ENCODE measurements at regions not wholly inside any gene's neighbourhood (a gene's known extent, or its start where the extent isn't known, plus 50 kb on each side); places are given as distances from the start of the nearest gene placed in this dataset.
"Not testable (repeated sequence)": the region's sequence is repeated elsewhere in the genome, so short reads cannot be mapped to it uniquely, and the experiment has no call there.

DNA sequence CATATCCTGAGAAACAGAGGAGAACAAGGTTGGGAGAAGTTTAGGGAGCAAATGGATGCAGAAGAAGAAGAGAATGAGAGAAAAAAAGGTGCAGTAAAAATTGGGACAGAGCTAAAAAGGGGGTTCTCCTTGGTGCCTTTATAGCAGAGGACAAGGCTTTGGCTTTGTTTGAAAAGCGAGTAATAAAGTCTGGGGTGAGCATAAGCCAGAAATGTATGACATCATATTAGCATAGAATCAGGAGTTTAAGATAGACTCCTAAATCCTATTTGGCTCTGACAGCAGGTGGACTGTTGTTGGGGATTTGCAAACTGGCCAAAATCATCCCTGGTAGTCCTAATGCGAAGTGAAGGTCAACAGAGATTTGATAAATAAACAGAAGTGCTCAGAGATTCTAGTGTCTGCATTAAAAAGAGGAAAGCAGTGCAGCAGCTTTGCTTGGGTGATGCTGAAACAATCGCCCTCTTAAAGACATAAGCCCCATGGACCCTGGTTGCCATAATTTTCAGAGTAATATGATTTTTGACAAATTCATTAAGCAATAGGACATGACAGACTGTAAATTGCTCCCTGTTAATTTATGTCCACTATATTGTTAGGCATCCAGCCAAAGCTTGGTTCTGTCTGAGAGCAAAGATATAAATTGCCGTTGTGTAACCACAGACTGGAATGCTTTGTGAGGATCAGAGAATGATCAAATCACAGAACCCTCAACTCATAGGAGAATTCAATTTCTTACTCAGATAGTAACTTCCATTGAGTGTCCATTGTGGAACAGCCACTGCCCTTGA is 385.0 kb upstream of the NFIA start:
- Mint-ChIP-seq H3K27ac (no peak overlapping the region), H3K36me3 (ENCODE audit: low read depth) (no peaks in the 10 kb centered on the region), H3K4me1 (no peaks in the 10 kb centered on the region), H3K4me3 (no peak overlapping the region), H3K27me3 (no peaks in the 10 kb centered on the region)
- no peak for ATAC-seq
- no peak for DNase-seq
- no peaks in the 10 kb centered on the region for H3K9me3 ChIP-seq (ENCODE audit: control insufficient read depth, low read length, poor library complexity, severe bottlenecking)

DNA sequence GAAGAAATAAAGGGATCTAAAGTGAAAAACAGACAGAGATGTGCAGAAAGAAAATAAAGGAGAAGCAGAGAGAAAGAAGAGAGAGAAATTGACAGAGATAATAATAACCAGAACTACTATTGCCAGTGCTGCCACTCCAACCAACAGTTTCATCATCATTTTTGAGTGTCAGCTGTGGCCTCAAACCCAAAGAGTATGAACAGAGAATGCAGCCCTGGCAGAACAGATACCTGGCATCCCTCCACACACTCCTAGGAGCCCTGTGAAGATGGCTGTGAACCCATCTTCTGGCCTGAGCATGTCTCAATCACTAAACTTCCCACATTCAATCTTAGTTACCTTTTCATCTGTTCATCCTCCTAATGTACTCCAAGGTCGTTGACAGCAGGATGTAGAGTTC is 385.8 kb upstream of the NFIA start:
- Mint-ChIP-seq H3K4me3 (no peak overlapping the region), H3K27me3 (no peaks in the 10 kb centered on the region), H3K27ac (no peak overlapping the region), H3K36me3 (ENCODE audit: low read depth) (no peaks in the 10 kb centered on the region), H3K4me1 (no peaks in the 10 kb centered on the region)
- no peaks in the 10 kb centered on the region for H3K9me3 ChIP-seq (ENCODE audit: control insufficient read depth, low read length, poor library complexity, severe bottlenecking)
- DNase-seq (no peak), ATAC-seq (no peak)

DNA sequence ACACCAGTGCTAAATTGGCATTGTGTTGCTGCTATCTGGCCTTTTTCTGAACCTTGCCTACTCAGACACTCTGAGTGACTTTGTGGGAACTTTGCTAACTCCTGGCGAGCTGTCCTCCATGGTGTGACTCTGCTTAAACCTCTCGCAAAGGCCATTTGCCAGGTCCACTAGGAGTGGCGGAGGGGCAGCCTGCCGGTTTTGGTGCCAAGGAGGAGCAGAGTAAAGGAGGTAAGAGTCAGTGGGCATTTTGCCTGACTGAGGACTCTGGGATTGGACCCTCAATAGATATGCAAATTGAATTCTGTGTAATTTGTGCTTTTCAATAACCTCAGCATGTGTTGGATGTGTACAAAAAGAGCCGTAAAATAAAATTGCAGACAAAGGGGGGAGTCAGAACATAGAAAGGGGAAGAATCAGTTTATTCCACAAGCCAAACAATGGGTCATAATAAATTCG is 386.6 kb upstream of the NFIA start:
- H3K9me3 ChIP-seq (ENCODE audit: control insufficient read depth, low read length, poor library complexity, severe bottlenecking), result no peaks in the 10 kb centered on the region
- no peaks in the 10 kb centered on the region for H3K36me3 Mint-ChIP-seq (ENCODE audit: low read depth)
- H3K27ac Mint-ChIP-seq, result no peak overlapping the region
- no peaks in the 10 kb centered on the region for H3K27me3 Mint-ChIP-seq
- H3K4me1 Mint-ChIP-seq, result no peaks in the 10 kb centered on the region
- H3K4me3 Mint-ChIP-seq, result no peak overlapping the region
- DNase-seq (no peak), ATAC-seq (no peak)

DNA sequence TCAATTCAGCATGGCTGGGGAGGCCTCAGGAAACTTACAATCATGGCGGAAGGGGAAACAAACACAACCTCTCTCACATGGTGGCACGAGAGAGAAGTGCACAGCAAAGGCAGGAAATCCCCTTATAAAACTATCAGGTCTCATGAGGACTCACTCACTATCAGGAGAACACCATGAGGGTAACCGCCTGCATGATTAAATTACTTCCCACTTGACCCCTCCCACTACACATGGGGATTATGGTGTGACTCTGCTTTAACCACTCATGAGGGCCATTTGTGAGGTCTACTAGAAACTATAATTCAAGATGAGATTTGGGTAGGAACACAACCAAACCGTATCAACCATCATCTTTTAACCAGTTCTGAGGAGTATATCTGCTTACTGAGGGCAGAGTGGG is 387.4 kb upstream of the NFIA start:
- Mint-ChIP-seq H3K27me3 (no peaks in the 10 kb centered on the region), H3K27ac (no peak overlapping the region), H3K4me3 (no peak overlapping the region), H3K36me3 (ENCODE audit: low read depth) (no peaks in the 10 kb centered on the region), H3K4me1 (no peaks in the 10 kb centered on the region)
- no peak for DNase-seq
- no peak for ATAC-seq
- H3K9me3 ChIP-seq (ENCODE audit: control insufficient read depth, low read length, poor library complexity, severe bottlenecking), result no peaks in the 10 kb centered on the region

DNA sequence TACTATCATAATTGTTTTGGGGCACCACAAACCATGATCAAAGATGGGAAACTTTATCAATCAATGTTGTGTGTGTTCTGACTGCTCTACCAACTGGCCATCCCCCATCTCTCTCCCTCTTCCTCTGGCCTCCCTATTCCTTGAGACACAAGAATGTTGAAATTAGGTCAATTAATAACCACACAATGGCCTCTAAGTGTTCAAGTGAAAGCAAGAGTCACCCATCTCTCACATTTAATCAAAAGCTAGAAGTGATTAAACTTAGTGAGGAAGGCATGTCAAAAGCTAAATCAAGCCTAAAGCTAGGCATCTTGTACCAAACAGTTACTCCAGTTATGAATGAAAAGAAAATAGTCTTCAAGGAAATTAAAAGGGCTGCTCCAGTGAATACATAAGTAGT is 390.3 kb upstream of the NFIA start:
- ATAC-seq, result no peak
- Mint-ChIP-seq H3K27me3 (no peaks in the 10 kb centered on the region), H3K4me3 (no peak overlapping the region), H3K36me3 (ENCODE audit: low read depth) (no peaks in the 10 kb centered on the region), H3K4me1 (no peaks in the 10 kb centered on the region), H3K27ac (no peak overlapping the region)
- no peaks in the 10 kb centered on the region for H3K9me3 ChIP-seq (ENCODE audit: control insufficient read depth, low read length, poor library complexity, severe bottlenecking)
- DNase-seq, result no peak

DNA sequence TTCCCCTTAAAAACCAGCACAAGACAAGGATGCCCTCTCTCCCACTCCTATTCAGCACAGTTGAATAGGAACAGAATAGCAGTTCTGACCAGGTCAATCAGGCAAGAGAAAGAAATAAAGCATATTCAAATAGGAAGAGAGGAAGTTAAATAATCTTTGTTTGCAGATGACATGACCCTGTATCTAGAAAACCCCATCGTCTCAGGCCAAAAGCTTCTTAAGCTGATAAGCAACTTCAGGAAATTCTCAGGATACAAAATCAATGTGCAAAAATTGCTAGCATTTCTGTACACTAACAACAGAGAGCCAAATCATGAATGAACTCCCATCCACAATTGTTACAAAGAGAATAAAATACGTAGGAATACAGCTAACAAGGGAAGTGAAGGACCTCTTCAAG is 394.1 kb upstream of the NFIA start:
- DNase-seq; H3K27ac Mint-ChIP-seq; H3K27me3 Mint-ChIP-seq; H3K36me3 Mint-ChIP-seq (ENCODE audit: low read depth); H3K9me3 ChIP-seq (ENCODE audit: control insufficient read depth, low read length, poor library complexity, severe bottlenecking); H3K4me1 Mint-ChIP-seq; ATAC-seq; H3K4me3 Mint-ChIP-seq: not testable (repeated sequence)

DNA sequence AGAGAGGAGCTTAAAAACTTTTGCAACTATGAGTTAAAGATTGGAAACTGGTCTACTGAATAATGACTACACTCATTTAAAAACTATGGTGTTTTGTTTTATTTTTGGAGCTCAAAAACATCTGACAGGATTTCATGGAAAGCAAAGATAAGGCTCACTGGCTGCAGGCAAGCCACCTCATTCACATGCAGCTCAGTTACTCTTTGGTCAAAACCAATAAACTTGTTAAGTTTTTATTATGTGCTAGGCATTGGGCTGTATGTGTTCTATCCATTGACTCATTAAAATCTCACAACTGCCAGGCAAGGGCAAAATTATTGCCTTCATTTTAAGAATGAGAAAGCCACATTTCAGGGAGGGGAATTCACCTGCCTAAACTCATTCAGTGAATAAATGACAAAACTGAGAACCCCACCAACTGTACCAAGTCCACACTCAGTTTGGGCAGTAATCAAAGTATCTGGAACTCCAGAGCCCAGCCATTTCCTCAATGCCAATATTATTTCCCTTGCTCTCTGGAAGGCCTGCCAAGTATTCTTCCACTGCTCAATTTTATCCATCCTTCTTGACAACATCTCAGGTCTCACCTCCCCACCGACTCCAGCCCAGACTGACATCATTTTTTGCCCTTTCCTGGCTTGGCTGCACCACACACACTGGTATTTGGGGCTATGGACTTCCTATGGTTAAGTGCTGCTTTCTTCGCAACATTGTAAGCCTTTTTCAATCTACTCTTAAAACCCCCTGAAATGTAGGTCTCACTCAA is 401.1 kb upstream of the NFIA start:
- H3K36me3 Mint-ChIP-seq (ENCODE audit: low read depth), result no peaks in the 10 kb centered on the region
- H3K4me3 Mint-ChIP-seq, result no peak overlapping the region
- H3K27me3 Mint-ChIP-seq, result no peaks in the 10 kb centered on the region
- ATAC-seq (no peak), DNase-seq (no peak)
- H3K4me1 Mint-ChIP-seq, result no peaks in the 10 kb centered on the region
- no peaks in the 10 kb centered on the region for H3K9me3 ChIP-seq (ENCODE audit: control insufficient read depth, low read length, poor library complexity, severe bottlenecking)
- no peak overlapping the region for H3K27ac Mint-ChIP-seq

DNA sequence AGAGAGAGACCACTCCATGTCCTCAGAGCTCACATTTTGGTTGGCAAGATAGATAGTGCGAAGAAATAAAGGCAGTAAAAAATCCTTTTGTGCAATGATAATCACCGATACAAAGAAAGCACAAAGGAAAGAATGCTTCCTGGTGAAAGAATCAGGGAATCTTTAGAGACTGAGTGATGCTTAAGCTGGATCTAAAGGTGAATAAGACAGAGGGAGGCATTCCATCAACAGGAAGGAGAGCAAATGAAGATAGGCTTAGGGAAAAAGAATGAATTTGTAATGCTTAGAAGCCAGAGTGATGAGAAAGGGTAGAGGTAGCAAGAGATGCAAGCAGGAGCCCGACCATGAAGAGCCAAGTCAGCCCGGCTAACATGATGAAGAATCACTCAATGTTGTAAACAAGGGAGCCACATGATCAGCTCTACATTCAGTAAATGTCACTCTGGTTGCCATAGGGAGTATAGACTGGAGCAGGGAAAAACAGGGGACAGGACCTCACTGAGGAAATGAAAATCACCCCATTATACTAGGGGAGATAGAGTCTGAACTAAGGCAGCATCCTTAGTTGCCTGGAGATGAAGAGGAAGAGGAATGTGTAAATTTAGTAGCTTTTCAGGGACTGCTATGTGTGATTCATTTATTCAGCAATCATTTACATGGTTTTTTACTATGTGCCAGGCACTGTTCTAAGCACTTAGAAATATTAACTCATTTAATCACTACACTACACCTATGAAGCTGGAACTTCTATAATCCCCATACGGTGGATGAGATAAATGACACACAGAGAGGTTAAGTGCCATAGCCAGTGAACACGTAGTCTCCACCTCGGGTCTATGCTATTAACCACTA is 402.6 kb upstream of the NFIA start:
- H3K9me3 ChIP-seq (ENCODE audit: control insufficient read depth, low read length, poor library complexity, severe bottlenecking), result no peaks in the 10 kb centered on the region
- no peak overlapping the region for H3K27ac Mint-ChIP-seq
- H3K4me1 Mint-ChIP-seq, result no peaks in the 10 kb centered on the region
- H3K36me3 Mint-ChIP-seq (ENCODE audit: low read depth), result no peaks in the 10 kb centered on the region
- DNase-seq (no peak), ATAC-seq (no peak)
- no peak overlapping the region for H3K4me3 Mint-ChIP-seq
- H3K27me3 Mint-ChIP-seq, result no peaks in the 10 kb centered on the region

DNA sequence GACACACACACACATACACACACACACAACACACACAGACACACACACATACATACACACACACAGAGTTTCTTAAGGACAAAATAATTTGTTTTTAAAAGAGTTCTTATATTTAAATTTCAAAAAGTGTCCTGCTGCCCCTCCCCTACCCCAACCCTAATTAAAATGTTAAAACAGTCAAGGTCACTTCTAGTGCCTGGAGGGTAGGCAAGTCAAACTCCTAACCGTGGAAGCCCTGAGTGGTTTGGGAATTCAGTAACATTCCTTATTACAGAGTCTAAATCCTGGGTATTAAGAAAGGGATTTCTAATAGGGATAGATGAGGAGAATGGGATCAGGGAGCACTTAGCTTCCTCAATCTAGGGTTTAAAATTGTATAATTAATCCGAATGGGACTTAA is 403.6 kb upstream of the NFIA start:
- Mint-ChIP-seq H3K27ac (no peak overlapping the region), H3K4me3 (no peak overlapping the region), H3K36me3 (ENCODE audit: low read depth) (no peaks in the 10 kb centered on the region), H3K4me1 (no peaks in the 10 kb centered on the region), H3K27me3 (peaks cover 3% of the 10 kb centered on the region)
- no peaks in the 10 kb centered on the region for H3K9me3 ChIP-seq (ENCODE audit: control insufficient read depth, low read length, poor library complexity, severe bottlenecking)
- DNase-seq, result no peak
- no peak for ATAC-seq

DNA sequence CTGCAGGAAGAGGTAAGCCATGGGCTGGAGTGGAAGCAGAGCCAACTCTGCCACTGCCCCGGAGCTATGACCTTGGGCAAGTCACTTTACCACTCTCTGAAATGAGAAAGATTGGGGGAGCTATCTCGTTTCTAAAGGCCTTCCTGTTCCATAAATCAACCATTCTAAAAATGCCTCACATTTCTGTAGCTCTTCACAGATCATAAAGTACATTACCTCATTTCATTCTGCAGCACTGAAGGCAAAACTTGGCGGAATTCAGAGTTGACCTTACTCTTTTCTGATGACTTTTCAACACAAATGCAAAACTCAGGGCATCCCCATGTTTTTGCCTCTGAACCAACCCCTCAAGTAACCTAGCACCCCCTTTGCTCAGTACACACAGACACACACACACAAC is 404.0 kb upstream of the NFIA start:
- DNase-seq (no peak), ATAC-seq (no peak)
- no peak overlapping the region for H3K4me3 Mint-ChIP-seq
- no peak overlapping the region for H3K27ac Mint-ChIP-seq
- H3K36me3 Mint-ChIP-seq (ENCODE audit: low read depth), result no peaks in the 10 kb centered on the region
- H3K4me1 Mint-ChIP-seq, result no peaks in the 10 kb centered on the region
- H3K9me3 ChIP-seq (ENCODE audit: control insufficient read depth, low read length, poor library complexity, severe bottlenecking), result no peaks in the 10 kb centered on the region
- H3K27me3 Mint-ChIP-seq, result peaks cover 7% of the 10 kb centered on the region

DNA sequence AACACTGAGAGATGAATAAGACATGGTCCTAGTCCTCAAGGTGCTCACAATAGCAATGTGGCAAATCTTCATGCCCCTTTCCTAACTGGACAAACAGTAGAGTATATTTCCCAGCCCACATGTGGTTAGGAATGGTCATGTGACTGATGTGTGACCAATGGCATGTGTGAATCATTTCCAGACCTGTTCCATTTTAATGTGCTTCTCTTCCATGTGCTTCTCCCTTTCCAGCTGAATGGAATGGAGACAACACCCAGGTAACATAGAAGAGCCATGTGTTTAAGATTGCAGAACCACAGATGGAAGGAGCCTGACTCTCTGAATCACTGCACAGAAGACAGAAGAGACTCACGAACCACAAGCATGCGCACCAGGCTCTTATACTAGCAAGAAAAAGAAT is 409.9 kb upstream of the NFIA start:
- DNase-seq (no peak), ATAC-seq (no peak)
- Mint-ChIP-seq H3K36me3 (ENCODE audit: low read depth) (no peaks in the 10 kb centered on the region), H3K4me1 (no peaks in the 10 kb centered on the region), H3K4me3 (no peak overlapping the region), H3K27ac (no peak overlapping the region), H3K27me3 (peaks cover 7% of the 10 kb centered on the region)
- H3K9me3 ChIP-seq (ENCODE audit: control insufficient read depth, low read length, poor library complexity, severe bottlenecking), result no peaks in the 10 kb centered on the region

DNA sequence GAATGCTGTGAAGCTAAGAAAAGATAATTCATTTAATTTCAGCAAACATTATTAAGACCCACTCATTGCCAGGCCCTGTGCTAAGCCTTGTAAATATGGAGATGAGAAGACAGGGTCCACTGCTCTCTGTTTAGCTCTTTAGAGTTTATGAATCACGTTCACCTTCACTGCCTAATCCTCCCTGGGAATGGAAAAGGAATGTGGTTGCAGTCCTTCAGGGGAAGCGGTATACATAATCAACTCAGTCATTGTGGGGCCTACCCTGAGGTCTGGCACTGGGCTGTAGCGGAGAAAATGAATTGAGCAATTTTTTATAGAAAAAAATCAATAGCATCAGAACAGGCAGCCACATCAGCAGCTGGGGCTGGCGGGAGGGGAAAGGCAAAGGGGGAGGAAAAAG is 412.1 kb upstream of the NFIA start:
- Mint-ChIP-seq H3K27me3 (peaks cover 7% of the 10 kb centered on the region), H3K36me3 (ENCODE audit: low read depth) (no peaks in the 10 kb centered on the region), H3K4me3 (no peak overlapping the region), H3K4me1 (no peaks in the 10 kb centered on the region), H3K27ac (no peak overlapping the region)
- ATAC-seq (no peak), DNase-seq (no peak)
- H3K9me3 ChIP-seq (ENCODE audit: control insufficient read depth, low read length, poor library complexity, severe bottlenecking), result no peaks in the 10 kb centered on the region

DNA sequence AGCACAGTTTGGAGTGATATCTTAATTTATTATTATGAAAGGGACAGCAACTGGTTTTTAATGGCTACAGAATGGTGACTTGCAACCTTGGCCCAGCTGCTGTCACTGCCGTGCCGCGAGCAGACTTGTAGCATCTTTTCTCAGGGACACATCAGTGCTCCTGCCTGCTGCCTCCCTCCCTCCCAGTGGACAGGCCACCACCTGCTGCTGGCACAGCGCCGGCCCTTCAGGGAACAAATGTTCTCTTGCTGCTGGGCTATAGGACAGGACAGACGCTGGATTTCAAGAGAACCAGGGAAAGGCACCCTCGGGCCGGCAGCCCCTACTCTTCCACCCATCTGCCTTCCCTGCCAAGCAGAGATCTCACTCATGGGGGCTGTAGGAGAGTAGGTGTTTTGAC is 413.8 kb upstream of the NFIA start:
- no peaks in the 10 kb centered on the region for H3K36me3 Mint-ChIP-seq (ENCODE audit: low read depth)
- no peak for DNase-seq
- no peak overlapping the region for H3K4me3 Mint-ChIP-seq
- peaks cover 2% of the 10 kb centered on the region for H3K27me3 Mint-ChIP-seq
- no peak for ATAC-seq
- no peaks in the 10 kb centered on the region for H3K9me3 ChIP-seq (ENCODE audit: control insufficient read depth, low read length, poor library complexity, severe bottlenecking)
- no peak overlapping the region for H3K27ac Mint-ChIP-seq
- H3K4me1 Mint-ChIP-seq, result no peaks in the 10 kb centered on the region

All from T-helper 17 cell (primary cell).